Hypothalamus (tissue), 51 donors: ENCODE measurements at regions not wholly inside any gene's neighbourhood (a gene's known extent, or its start where the extent isn't known, plus 50 kb on each side); places are given as distances from the start of the nearest gene placed in this dataset.

Experiments used
- DNase-seq, 51 donors: peaks; one replicate each; lab custom pipeline; 2025; lab: John Stamatoyannopoulos, UW

- no peak for DNase-seq
Measured at GRCh38 chr5:4362411-4362810, 766.8 kb downstream of the IRX1 start.

DNA sequence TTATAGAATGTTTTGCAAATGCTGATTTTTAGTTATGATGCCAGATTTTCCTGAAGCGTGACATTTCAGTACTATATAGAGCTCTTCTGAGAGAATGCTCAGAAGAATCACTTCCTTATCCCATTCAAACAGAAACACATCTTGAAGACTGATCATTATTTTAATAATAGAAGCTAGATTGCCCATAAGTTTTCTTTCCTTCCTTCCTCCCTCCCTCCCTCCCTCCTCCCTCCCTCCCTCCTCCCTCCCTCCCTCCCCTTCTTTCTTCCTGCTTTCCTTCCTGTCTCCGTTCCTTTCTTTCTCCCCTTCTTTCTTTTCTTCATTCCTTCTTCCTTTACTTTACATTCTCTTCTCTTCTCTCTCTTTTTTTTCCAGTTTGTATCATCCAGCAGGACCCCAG, 767.4 kb downstream of the IRX1 start:
- no peak for DNase-seq

DNA sequence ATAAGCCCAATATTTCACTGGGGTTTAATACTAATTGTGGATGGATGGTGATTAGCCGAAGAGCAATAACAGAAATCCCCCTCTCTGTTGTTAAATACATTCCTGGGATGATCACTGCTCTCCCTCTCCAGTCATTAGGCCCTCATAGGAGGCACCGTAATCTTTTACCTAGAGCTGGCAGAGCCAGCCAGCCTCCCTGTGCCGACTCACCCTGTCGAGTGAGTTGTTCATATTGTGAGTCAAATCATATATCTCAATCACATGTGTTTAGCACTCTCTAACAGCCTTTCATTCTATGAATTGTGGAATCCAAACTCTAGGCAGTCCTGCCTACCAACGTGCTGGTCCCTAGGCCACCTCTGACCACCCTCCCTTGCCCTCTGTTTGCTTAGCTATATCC, 771.0 kb downstream of the IRX1 start:
- DNase-seq, result no peak

- peak in 1 of 51 donors; percentile 3 for DNase-seq
Measured at GRCh38 chr5:4370218-4370617, 769.9 kb upstream of the ADAMTS16 start.

- no peak for DNase-seq
Measured at GRCh38 chr5:4372481-4372880, 767.6 kb upstream of the ADAMTS16 start.

DNA sequence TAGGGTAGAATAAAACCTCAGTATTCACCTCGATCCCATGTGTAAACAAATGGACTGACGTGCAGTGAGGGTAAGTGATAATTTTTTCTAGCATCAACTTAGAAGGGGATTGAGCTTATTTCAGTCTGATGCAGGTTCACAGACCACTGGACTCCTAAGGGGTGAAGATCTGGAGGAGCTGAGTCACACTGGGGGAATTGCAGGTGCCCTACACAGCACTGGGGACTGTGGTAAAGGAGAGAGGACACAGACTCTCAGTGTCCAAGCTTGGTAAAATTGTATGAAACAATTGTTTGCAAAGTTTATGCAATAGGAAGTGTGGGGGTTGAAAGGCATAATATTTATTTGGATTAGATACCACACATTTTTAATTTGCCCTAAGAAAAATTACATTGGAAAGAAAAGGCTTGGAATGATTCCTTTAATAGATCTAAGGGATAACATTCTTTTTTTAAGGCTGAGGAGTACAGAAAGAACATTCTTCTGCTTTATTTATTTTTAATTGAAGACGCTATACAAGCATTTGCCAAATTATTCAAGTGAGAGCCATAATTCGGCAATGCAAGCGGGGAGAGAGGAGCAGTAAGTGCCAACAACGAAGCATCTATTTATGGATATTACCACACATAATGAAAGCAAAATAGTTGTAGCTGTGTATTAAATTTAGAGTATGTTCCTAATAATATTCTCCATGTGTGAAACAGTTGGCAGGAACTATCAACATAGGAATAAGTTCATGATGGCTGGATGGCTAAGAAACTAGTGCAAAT, 766.9 kb upstream of the ADAMTS16 start:
- no peak for DNase-seq

DNA sequence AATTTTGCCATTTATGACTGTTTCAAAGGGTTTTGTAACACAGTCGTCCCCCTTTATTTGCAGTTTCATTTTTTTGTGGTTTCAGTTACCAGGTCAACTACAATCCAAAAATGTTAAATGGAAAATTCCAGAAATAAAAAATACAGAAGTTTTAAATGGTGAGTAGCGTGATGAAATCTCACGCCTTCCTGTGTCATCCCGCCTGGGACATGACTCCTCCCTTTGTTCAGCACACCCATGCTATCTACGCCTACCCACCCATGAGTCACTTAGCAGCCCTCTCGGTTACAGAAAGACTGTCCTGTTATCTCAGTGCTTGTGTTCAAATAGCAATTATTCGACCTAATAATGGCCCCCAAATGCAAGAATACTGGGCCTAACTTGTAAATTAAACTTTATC, 765.3 kb upstream of the ADAMTS16 start:
- DNase-seq, result no peak

DNA sequence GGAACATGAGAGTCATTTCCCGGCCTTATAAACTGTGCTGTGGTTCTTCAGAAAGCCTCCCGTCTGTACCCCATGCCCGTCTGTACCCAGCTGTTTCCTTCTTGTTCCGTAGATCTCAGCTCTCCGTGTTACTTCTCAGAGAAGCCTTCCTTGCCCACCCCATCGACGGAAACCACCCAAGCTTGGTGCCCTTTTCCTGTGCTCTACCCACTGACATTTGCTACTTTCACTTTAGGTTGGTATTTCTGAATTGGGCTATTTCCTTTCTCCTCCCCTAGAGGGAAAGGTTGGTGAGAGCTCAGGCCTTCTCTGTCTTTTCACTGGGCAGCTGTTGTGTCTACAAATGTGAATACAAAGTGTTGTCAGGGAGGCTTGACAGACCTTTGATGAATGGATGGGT, 764.5 kb upstream of the ADAMTS16 start:
- no peak for DNase-seq

DNA sequence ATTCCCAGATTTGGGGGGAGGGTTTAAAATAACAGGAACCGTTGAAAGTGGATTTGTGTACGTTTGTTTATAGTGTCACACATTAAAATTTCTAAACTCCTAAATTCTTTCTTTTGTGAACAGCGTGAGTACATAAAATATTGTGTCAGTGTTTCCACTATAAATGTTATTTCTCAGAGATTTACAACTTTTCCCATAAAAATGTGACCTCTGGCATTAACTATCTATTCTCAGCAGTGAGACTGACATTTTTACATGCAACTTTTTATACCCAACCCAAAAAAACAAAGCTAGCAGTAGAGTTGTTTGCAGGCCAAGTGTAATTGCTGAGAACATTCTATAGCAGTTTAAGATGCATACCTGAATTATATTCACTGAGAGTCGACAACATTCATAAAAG, 757.0 kb upstream of the ADAMTS16 start:
- no peak for DNase-seq

GRCh38 chr5:4383518-4384198, 756.5 kb upstream of the ADAMTS16 start:
- no peak for DNase-seq

DNA sequence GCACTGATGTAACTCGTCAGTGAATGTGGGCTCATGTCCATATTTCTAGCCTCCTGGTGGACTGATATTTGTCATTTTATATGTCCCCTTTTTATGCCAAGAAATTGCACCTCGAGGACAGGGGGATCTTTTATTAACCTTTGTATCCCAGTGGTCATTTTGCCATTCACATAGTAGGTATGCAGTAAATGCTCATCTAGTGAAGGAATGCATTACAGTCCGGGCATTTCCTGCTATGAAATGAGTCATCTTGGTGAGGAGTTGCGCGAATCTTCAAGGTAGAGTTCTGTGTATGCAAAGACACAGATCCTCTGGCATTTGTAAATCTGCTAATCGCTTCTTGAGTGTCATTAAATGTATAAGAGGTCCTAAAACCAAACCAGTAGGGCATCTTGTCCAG, 755.5 kb upstream of the ADAMTS16 start:
- DNase-seq, result no peak

- no peak for DNase-seq
Measured at GRCh38 chr5:4386152-4386551, 754.0 kb upstream of the ADAMTS16 start.

GRCh38 chr5:4387290-4387689, 752.8 kb upstream of the ADAMTS16 start:
- DNase-seq, result no peak

GRCh38 chr5:4395752-4396151, 744.4 kb upstream of the ADAMTS16 start:
- no peak for DNase-seq

DNA sequence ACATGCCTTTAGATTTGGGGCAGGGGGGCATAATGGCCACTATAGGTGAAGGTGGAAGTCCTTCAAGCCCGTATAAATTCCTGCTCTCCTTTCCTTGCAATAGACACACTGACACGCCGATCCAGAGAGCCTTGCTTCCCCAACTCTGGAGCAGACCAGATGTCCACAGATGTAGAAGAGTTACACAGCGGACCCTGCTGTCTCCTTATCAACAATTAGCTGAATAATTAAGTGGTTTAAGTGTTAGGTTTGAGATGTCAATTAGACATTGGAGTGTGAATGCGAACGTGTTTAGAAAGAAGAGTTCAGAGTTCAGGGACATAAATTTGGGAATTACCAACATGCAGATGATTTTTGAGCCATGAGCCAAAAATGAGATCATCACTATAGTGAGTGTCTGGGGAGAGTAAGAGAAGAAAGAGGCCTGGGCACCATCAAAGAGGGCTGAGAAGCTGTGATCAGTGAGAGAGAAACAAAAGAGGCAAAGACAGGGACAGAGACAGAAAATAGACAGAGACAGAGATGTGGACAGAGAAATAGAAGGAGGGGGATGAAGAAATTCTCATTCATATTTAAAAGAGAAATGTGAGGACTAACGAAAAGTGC, 734.4 kb upstream of the ADAMTS16 start:
- no peak for DNase-seq

GRCh38 chr5:4410151-4410550, 730.0 kb upstream of the ADAMTS16 start:
- DNase-seq, result no peak

DNA sequence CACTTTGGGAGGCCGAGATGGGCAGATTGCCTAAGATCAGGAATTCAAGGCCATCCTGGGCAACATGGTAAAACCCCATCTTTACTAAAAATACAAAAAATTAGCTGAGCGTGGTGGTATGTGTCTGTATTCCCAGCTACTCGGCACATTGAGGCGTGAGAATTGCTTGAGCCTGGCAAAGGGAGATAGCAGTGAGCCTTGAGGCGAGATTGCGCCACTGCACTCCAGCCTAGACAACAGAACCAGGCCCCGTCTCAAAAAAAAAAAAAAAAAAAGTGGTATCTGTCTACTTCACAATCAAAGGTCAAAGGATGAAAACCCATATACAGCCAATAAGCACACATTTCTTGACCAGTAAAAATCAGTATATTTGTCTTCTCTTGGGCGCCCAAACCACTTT, 728.5 kb upstream of the ADAMTS16 start:
- DNase-seq, result no peak

DNA sequence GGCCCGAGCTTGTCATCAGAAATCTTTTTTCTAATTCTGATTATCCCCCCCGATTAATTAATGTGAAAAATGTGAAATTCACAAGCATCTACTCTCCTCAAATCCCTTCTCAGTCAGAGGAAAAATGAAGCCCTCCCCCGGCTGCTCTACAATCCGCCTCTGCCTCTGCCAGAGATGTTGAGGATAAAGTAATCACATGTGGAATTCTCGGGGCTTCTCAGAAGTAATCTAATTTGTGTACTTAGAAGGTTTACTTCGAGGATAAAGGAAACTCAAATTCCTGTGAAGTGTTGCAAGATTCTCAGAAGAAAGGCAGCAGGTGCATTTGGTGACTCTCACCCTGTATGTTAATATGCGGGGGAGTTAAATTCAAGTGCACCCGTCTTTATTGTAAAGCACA, 726.1 kb upstream of the ADAMTS16 start:
- no peak for DNase-seq

- DNase-seq, result no peak
Measured at GRCh38 chr5:4418084-4418483, 722.0 kb upstream of the ADAMTS16 start.

DNA sequence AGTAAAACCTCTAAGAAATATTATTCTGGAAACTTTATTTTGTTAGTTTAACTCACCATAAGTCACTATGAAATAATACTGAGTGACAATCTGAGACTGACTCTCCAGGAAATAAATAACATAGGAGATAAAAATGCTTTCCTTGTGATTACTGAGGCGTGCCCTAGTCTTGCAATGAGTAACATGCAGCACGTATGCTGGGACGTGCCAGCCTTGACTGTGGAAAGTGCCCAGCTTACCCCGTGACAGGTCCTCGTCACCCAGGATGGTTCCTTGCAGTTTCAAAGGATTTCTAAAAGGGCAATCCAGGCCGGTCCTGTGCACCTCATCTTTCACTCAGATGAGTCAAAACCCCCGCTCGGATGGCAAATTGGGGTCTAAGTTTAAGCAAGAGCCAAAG, 720.8 kb upstream of the ADAMTS16 start:
- DNase-seq, result no peak

DNA sequence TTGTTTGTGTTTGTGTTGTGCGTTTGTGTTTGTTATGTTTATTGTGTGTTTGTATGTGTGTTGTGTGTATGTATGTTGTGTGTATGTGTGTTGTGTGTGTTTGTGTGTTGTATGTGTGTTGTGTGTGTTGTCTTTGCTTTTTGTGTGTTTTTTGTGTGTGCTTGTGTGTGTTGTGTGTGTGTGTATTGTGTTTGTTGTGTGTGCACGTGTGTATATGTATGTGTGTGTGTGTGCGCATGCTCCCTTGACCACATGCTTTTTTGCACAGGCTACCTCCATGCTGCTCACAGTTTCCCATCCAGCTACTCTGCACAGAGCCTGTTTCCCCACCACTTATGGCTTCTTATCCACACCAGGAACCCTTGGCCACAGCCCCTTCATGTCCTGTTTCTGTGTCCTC, 720.0 kb upstream of the ADAMTS16 start:
- no peak for DNase-seq

- no peak for DNase-seq
Measured at GRCh38 chr5:4420681-4421080, 719.4 kb upstream of the ADAMTS16 start.
